Effector CD8-positive, alpha-beta T cell (primary cell): ENCODE measurements at regions not wholly inside any gene's neighbourhood (a gene's known extent, or its start where the extent isn't known, plus 50 kb on each side); places are given as distances from the start of the nearest gene placed in this dataset.

Experiments used
- DNase-seq: peaks from one replicate; lab custom pipeline; 2025; lab: John Stamatoyannopoulos, UW

DNA sequence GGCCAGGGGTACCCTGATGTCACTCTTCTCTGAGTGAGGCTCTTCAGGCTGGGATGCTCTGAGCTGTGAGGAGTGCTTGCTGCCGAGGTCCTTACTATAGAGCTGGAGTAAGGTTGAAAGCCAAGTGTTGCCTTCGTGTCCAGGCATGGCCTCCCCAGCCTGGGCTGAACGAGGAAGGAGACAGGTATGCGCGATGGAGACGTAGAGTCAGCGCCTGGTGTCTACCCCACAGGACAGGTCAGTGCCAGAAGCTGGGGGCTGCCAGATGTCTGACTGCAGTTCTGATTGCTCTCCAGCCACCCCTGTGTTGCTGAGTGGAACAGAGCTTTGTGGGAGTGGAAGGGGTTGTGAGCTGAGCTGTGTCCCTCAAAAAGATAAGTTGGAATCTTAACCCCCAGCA lies 135.8 kb upstream of the AJAP1 start:
- no peak for DNase-seq

DNA sequence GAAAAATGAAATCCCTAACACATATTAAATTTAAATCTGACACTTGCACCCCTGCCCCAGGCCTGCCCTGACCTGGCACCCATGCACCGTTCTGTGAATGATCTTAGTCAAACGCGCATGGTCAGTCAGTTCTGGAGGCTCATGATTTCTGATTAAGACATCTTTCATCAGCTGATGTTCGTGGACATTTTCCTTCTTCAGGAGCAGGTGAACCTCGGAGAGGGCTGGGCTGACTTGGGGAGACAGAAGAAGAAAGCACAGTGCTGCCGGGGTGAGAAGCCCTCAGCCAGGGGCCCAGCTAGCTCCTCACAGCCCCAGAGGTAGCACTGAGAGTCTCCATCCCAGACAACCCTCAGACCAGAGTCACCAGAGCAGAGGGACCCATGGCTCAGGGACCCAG lies 134.5 kb upstream of the AJAP1 start:
- no peak for DNase-seq

DNA sequence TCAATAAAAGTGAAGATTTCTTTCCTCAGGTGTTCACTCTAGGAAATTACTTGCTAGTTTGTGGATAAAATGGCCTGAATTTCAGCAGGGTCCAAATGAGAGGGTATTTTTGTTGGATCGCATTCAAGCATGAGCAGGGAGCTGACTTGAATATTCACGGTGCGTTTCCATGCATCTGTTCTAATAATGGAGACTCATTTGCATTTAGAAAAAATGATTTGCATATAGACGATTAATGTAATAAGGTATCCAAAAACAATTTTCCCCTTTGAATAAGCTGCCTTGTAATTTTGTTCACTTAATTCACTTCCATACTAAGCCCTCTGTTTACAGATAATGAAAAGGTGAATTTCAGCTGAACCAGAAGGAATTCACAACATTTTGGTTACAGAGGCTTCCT lies 130.9 kb upstream of the AJAP1 start:
- no peak for DNase-seq

DNA sequence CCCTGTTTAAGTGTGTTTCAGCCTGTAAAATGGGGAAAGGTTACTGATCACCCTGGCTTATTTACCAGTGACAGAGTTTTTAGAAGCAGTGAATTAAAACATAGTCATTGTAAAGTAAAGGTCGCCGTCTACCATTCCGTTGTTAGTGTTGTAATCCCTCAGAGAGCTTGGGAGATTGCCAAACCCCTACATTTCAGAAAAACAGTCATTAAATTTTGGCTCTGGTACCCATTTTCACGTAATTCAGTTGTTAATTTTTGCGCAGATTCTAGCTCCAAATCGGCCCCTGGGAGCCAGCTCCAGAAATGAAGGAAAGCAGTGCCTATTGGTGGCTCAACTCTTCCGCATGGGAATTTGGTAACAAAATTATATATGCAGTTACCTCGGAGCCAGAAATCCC lies 127.7 kb upstream of the AJAP1 start:
- DNase-seq: no peak

DNA sequence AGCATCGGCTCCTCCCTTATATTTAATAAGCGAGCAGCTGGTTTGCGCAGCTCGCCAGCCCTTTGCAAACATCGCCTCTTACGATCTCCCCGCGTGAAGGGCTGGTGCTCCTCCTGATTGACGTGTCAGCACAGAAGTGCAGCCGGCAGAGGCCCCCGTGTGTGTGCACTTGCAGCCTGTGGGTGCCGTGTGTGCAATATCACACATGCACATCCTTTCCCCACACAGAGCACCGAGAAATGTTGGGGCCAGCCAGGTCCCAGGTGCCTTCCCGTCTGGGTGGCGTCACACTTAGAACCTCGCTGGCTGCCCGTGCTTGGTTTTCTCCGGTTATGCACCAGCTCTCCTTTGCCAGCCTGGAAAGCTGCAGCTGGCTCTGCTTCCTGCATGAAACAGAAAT lies 126.6 kb upstream of the AJAP1 start:
- DNase-seq: no peak

DNA sequence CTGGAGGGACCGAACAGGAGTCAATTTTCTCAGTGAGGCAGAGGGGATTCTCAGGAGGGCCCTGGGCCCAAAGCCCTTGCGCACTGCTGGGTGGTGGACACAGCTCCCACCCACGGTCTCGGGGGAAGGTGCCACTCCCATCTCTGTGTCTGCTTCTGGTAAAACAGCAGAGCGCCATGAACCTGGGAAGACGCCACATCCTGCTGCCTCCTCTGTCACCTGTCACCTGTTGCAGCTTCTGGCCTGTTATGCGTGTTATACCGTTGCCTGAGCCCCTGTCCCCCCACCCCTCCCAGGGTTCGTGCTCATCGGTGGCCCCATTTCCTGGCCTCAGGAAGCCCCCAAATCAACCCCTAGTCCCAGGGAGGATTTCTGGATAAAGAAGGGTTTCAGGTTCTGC lies 125.8 kb upstream of the AJAP1 start:
- no peak for DNase-seq

DNA sequence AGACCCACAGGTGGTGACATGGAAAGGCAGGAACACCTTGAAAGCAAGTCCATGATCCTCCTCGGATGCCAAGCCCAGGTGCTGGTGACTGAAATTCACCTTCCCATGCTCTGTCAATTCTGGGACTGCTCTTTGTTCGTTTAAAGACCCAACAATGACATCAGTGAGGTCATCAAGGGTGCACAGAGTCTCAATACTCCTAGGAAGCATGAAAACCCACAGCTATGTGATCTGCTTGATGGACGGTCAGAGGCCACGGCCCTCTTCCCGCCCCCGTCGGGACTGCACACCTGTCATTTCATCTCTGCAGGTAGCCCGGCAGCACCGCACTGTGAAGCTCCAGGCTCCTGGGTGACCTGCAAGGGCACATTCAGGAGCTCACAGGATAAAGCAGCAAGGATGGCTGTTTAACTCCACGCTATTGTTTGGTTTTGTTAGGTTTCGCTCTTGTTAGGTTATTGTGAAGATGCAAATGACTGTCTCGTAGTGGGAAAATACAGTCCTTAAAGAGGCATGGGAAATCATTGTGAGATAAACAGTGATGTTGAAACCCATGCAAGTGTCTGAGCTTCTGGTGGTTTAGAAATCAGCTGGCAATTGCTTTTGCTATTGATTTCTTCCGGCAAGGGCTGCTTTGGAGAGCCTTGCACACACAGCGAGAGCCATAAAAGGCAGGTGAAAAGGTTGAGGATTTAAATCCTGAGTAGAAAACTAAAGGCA lies 124.8 kb upstream of the AJAP1 start:
- no peak for DNase-seq

DNA sequence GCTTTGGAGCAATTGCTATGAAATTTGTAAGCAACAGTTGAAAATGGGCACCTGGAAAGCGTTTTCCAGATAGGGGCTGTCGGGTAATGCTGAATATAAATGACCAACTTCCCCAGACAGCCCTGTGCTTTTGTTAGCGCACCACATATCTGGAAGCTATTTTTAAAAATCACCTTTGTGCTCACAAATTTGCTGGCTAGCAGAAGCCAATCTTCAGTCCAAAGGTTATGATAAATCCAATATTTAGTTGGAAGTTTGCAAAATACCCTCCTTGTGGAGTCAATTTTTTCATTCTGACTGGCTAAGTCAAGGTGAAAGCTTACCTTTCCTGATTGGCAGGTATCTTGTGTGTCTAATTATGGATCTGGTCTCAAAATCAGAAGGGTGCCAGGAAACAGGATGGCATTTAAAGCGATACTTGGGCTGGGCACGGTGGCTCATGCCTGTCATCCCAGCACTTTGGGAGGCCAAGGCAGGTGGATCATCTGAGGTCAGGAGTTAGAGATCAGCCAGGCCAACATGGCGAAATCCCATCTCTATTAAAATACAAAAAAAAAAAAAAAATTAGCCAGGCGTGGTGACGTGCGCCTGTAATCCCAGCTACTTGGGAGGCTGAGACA lies 124.1 kb upstream of the AJAP1 start:
- DNase-seq: no peak

DNA sequence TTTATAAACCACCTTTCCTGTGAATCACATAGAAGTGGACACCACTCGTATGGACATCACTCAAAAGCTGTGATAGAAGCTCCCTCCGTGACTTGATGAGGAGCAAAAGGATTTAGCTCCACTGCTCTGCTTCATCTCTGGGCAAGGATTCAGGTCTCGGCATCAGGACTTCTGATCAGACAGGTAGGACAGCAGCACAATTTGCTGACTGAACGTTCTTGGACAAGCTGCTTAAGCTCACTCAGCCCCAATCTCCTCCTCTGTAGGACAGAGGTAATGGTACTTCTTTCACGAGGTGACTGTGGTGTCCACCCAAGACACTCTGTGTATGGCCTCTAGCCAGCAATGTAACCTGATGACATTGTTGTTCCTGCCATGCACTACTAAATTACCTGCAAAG lies 122.6 kb upstream of the AJAP1 start:
- no peak for DNase-seq

DNA sequence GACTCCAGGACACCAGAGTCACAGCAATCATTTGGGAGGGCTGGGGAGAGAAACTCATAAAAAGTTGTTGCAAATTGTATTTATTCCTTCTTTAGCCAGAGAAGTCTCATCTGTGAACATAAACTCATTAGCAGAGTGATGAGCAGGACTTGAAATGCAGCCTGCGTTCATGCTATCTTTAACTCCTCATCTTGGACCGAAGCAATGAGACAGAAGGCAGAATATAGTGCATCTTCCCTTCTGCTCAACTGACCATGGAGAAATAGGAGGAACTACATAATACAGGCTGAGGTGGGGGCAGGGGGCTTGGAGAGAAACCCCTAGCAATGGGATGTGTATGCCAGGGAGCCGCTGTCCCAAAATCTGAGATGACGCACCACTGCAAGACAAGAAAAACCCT lies 121.8 kb upstream of the AJAP1 start:
- no peak for DNase-seq

DNA sequence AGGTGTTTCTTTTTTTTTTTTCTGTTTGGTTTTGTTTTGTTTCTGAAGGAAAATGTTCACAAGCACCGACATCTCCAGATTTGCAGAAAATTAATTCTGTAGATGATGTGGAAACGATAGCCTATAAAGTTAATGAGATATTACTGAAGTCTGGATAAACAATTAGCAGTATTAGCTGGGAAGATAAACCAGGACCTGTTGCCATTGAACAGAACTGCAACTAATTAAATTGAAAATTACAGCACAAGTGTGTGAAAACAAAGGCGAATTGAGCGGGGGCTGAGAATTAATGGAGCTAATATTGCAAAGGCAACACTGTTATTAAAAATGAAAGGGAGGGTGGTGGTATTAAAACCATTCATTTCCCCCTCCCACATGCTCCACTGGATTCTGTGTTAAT lies 107.5 kb upstream of the AJAP1 start:
- no peak for DNase-seq

DNA sequence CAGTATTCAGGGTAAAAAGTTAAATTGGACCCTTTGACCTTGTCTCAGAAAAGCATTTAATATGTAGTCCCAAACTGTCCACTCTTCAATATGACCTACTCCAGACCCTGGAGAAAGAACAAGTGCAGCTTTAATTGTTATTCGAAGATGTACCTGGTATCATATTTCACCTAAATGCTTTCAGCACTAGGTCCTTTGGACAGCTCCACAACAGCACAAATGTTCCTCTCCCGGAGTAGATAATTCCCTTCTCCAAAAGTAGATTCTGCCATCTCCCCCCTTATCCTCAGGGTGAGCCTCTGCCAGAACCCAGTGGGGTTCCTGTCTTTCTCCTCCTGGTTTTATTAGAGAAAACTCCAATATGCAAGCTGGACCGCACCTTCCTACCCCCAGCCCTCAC lies 104.5 kb upstream of the AJAP1 start:
- no peak for DNase-seq

DNA sequence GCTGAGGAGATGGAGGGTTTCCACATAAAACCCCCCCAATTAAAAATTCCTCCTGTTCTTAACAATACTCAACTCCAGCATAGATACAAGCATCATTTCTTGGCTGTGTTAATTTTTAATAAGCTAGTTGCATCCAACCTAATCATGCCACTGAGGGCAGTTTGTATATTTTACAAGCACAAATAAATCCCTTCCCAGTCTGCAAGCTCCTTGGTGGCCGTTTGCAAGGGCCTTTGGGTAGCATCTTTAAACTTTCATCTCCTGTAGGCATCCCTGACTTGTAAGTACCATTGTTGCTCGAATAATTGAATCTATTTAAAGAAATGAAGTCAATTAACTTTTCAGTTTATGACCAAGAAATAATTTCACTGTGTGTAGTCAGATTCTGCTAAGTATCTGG lies 103.5 kb upstream of the AJAP1 start:
- no peak for DNase-seq

DNA sequence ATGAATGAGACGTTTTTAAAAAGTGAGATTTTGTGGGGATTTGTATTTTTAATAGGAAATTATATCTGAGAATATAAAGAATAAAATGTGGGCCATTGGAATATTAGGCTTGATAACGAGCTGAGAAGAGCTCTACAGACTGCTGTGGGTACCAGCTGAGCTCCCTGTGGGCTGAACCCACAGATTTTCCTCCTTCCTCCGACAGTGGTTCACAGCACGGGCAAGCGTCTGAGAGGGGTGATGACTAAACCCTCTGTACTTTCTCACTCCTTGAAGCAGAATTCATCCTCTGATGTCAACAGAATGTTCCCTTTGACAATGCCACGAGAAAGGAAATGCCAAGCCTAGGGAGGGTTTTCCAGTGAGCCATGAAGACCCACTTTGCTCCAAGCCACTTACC lies 102.7 kb upstream of the AJAP1 start:
- DNase-seq: no peak

DNA sequence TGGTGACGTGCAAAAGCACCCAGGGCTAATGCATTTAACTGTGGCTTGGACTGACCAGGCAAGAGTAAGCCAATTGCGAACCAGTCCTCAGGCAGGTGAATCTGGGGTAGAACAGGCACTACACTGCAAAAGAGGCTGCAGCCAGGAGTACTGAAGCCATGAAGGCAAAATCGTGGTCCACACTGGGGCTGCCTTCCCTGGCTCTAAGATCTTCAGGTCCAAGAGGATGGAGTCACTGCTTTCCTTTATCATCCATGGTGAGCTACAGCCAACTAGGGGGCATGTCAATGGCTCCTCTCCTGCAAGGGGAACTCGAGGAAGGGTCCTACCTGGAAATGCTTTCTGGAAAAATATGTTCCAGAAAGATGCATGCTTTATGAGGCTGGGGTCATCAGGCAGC lies 100.6 kb upstream of the AJAP1 start:
- DNase-seq: no peak

DNA sequence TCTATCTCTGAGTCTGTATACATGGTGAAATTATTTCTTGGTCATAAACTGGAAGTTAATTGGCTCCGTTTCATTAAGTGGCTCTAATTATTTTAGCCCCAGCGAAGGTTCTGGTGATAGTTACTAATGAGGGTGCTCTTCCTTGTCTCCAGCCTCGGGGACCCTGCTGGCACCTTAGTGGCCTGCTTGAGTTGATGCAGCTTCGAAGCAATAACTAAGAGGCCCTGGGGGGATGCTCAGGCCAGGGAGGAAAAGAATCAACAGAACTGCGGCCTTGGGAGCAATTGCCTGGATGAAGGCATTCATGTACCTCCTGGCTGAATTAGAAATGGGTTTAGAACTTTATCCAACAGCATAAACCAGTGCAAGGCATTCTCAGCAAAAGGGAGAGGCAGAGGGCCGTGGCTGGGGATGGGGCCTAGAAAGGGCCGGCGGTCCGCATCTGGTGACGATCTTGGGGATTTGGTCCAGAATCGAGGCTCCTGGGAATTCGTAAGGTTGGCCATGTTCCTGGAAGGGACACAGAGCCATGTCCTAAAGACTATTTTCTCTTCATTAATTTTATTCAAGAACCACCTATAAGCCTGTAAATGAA lies 100.0 kb upstream of the AJAP1 start:
- DNase-seq: no peak

DNA sequence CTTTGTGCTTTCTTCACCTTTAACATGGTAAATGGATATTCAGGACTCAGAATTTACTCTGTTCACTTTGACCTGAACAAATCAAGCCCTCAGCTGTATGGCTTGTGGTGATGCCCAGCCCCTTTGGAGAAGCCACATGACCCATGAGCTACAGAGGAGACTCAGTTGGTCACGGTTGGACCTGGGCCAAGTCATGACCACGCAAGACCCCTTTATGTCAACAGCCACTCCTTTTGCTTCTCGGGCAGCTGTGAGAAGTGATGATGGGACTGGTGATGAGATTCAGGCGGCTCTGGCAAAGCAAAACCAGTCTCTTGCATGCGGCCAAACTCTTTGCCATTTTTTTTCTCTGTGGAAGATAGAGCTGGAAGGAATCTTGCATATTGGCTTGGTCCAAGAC lies 96.5 kb upstream of the AJAP1 start:
- no peak for DNase-seq

DNA sequence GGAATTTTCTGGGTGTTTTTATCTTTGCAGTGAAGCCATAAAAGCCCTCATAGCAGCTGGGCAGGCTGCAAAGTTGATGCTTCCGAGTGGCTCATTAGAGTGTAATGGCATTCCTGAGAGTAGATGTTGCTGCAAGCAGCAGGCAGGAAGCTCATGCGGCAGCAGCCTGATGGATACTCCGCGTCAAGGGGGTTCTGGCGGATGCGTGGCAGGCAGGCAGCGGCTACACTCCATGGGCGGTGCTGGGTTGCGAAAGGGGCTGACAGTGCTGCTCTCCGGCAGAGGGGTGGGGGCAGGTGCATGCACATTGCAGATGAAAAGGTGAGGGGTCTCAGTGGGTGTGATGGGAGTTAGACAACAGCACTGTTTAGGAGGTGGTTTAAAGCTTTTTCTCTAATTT lies 93.2 kb upstream of the AJAP1 start:
- no peak for DNase-seq

DNA sequence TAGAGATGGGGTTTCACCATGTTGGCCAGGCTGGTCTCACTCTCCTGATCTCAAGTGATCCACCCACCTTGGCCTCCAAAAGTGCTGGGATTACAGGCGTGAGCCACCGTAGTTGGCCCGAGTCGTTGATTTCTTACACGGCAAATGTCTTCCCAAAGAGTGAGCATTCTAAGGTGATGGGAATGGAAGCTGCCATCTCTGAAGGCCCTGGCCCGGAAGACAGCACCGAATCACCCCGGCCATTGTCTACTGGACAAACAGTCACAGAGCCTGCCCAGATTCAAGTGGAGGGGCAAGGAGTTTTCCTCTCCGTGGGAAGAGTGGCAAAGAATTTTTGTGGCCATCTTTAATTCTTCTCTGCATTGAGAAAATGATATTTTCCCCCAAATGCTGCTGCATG lies 92.1 kb upstream of the AJAP1 start:
- DNase-seq: no peak

DNA sequence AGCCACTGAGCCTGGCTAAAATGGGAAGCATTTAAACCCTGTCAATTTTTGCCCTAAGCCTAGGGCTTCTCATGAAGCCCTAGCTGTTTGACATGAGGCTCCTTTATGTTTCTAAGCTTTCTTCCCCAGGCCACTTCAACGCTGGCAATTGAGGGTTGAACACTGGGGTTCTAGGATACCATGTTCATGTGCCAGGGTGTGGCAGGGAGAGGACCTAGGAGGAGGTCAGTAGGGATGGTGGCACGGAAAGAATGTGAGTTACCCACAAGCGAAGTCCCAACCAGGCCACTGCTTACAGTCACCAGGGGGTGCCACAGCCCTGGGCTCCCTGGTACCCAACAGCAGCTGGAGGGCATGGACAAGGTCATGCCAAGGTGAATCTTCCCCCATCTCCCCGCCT lies 90.8 kb upstream of the AJAP1 start:
- DNase-seq: no peak

DNA sequence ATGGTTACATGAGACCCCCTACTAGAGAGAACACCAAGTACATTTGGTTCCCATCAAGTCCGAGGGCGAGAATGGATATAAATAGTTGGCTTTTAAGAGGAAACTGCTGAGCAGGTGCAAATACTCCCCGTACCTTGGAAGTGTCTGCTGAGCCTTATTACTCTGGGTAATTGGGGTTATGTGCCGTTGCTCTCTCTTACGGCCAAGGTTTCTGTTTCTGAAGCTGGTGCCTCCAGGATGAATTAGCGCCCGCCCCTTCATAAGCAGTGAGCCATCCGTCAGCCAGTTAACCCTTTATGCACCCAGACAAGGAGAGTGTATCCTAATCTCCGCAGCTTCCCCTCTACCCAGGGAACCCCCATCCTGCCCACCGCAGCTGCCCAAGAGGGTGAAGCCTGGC lies 90.4 kb upstream of the AJAP1 start:
- no peak for DNase-seq

DNA sequence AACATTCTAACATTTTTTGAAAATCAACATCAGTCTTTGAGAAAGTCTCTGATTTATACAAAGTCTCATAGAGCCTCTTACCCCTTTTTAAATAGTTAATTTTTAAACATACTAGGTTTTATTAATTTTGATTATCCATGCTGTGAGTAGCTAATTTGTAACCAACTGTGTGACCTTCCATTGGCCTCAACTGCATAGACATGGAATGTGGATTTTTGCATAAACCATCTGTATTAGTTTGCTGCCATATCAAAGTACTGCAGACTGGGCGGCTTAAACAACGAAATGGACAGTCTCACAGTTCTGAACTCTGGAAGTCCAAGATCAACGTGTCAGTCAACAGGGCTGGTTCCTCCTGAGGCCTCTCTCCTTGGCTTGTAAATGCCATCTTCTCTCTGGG lies 89.2 kb upstream of the AJAP1 start:
- DNase-seq: no peak

DNA sequence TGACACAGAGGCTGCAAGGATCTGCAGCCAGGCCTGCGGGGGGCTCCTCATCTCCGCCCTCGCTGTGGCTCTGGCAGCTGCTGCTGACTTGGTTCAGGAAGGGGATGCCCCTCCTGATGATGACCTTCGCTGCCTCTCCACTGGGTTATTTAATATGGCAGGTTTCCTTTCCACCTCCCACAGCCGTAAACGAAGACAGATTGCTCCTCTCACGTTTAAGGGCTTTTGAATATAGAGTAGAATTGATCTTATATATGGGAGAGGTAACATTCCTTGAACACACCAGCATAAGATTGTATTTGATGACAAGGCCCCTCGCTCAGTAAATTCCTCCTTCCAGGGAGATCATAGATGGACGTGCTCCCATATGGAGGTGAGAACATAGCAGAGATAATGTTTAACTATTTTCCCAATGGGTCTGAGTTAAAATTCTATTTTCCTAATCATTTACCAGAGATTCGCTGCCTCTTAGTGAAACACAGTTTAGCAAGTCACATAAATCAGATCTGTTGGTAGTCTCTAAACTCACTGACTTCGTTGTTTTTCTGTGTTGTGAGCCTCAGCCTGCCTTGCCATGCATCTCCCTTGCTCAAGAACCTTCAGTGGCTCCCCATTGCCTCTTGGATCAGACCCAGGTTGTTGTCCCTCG lies 88.5 kb upstream of the AJAP1 start:
- DNase-seq: no peak
